HCT116 (cell line): ENCODE measurements at regions not wholly inside any gene's neighbourhood (a gene's known extent, or its start where the extent isn't known, plus 50 kb on each side); places are given as distances from the start of the nearest gene placed in this dataset.

Source experiments
- ATAC-seq: fragments of 200-7000 bp; cut with Tn5 transposase; 2 replicates; pipeline ENCODE4 v1.9.1; 2020; ENCODE audit warnings: mild to moderate bottlenecking, moderate library complexity
- BruUV-seq: library from RNA; stranded (reverse); fragments of 400-500 nt; replicated peaks from 2 replicates; lab custom pipeline; 2021; lab: Mats Ljungman, UMichigan
- CTCF ChIA-PET: fragments of 300-600 bp; sonication (Branson Sonifier 250); formaldehyde crosslinking; loops from one replicate; lab custom pipeline; 2021; ENCODE audit warnings: antibody characterized with exemption; lab: Charles Lee
- POLR2A ChIA-PET: fragments of 300-600, 350-600 bp; sonication (Branson Sonifier 250); formaldehyde crosslinking; loops from one replicate; lab custom pipeline; 2021; ENCODE audit warnings: antibody characterized with exemption; lab: Charles Lee
- RAD21 ChIA-PET, 2 experiments: fragments of 300-600 bp; sonication (Branson Sonifier 250); formaldehyde crosslinking; loops; one replicate each; lab custom pipeline; 2023; ENCODE audit warnings: low total read pairs in 2 of 2; ENCODE audit not compliant: uncharacterized antibody in 2 of 2, unreplicated experiment in 2 of 2, low non-redundant PET in 1 of 2; lab: Charles Lee
- DNase-seq: peaks from one replicate; pipeline ENCODE4 v3.0.0-alpha.2; 2010; ENCODE audit warnings: low read depth, low spot score
- H2AFZ ChIP-seq: fragments of 200-600 bp; shearing (Covaris generic), sonication (generic); 2 replicates; pipeline ENCODE4 v1.6.1; 2017; ENCODE audit warnings: low read depth, mixed run types, mixed read lengths, antibody characterized with exemption, low read length; ENCODE audit not compliant: poor library complexity, severe bottlenecking
- H3K27ac ChIP-seq: 2 replicates; pipeline ENCODE4 v1.5.1; 2012; ENCODE audit warnings: low read depth, low read length
- H3K27me3 ChIP-seq: fragments of 200-600 bp; sonication (generic); 2 replicates; pipeline ENCODE4 v1.6.1; 2016; ENCODE audit warnings: mixed run types, low read length, mixed read lengths; ENCODE audit not compliant: insufficient read depth
- H3K36me3 ChIP-seq, 2 experiments: fragments of 200-500 bp in 1 of 2; fragments of 200-600 bp in 1 of 2; sonication (Bioruptor generic) in 1 of 2; sonication (generic) in 1 of 2; 2 replicates each; pipeline versions ENCODE4 v1.5.1 to v1.6.1; 2014 to 2016; ENCODE audit warnings: low read length in 2 of 2, inconsistent platforms in 1 of 2, mixed read lengths in 1 of 2, mixed run types in 1 of 2; ENCODE audit not compliant: insufficient read depth in 2 of 2, control insufficient read depth in 1 of 2
- H3K4me1 ChIP-seq, 2 experiments: fragments of 200-600 bp in 1 of 2; sonication (generic) in 1 of 2; 2 replicates each; pipeline versions ENCODE4 v1.5.1 to v1.6.1; 2012 to 2017; ENCODE audit warnings: low read length in 2 of 2, inconsistent platforms in 1 of 2, mild to moderate bottlenecking in 1 of 2, mixed read lengths in 1 of 2, mixed run types in 1 of 2, moderate library complexity in 1 of 2; ENCODE audit not compliant: insufficient read depth in 2 of 2, control insufficient read depth in 1 of 2
- H3K4me2 ChIP-seq: fragments of 200-600 bp; sonication (generic); 2 replicates; pipeline ENCODE4 v1.6.1; 2017; ENCODE audit warnings: mixed run types, low read length, mixed read lengths
- H3K4me3 ChIP-seq, 2 experiments: fragments of 200-600 bp in 1 of 2; sonication (generic) in 1 of 2; replicated peaks in 1 of 2; 2 replicates each; pipeline ENCODE4 v1.5.1; 2011 to 2016; ENCODE audit warnings: low read length in 2 of 2, control low read depth in 1 of 2, low read depth in 1 of 2, mild to moderate bottlenecking in 1 of 2, mixed read lengths in 1 of 2, mixed run types in 1 of 2
- H3K79me2 ChIP-seq: fragments of 200-600 bp; sonication (generic); 2 replicates; pipeline ENCODE4 v1.6.1; 2017; ENCODE audit warnings: mild to moderate bottlenecking, mixed run types, low read length, moderate library complexity, mixed read lengths; ENCODE audit not compliant: insufficient read depth
- H3K9ac ChIP-seq: fragments of 200-600 bp; sonication (generic); 2 replicates; pipeline ENCODE4 v1.6.1; 2016; ENCODE audit warnings: low read length, mixed read lengths
- H3K9me2 ChIP-seq: fragments of 200-600 bp; sonication (generic), shearing (Covaris generic); 2 replicates; pipeline ENCODE4 v1.6.1; 2017; ENCODE audit warnings: mixed run types, mild to moderate bottlenecking, moderate library complexity; ENCODE audit not compliant: insufficient read depth
- H3K9me3 ChIP-seq, 2 experiments: fragments of 200-500 bp in 1 of 2; fragments of 200-600 bp in 1 of 2; sonication (Bioruptor generic) in 1 of 2; sonication (generic) in 1 of 2; 2 replicates each; pipeline ENCODE4 v1.6.1; 2014 to 2017; ENCODE audit warnings: low read length in 2 of 2, mixed read lengths in 2 of 2, inconsistent platforms in 1 of 2, low read depth in 1 of 2, mild to moderate bottlenecking in 1 of 2, mixed run types in 1 of 2, moderate library complexity in 1 of 2; ENCODE audit not compliant: control insufficient read depth in 1 of 2, insufficient read depth in 1 of 2
- H4K20me1 ChIP-seq: fragments of 200-600 bp; sonication (generic), shearing (Covaris generic); 2 replicates; pipeline ENCODE4 v1.6.1; 2017; ENCODE audit warnings: mixed run types, mild to moderate bottlenecking, moderate library complexity; ENCODE audit not compliant: insufficient read depth
- CBX3 ChIP-seq: IDR thresholded peaks from 2 replicates; pipeline ENCODE4 v1.6.1; 2012; ENCODE audit warnings: low read depth
- CEBPB ChIP-seq: IDR thresholded peaks from 2 replicates; pipeline ENCODE4 v1.6.1; 2012; ENCODE audit warnings: low read depth
- EZH2 ChIP-seq: fragments of 200-600 bp; sonication (generic); IDR thresholded peaks from 2 replicates; pipeline ENCODE4 v1.6.1; 2017; ENCODE audit warnings: antibody characterized with exemption, mixed run types
- FOSL1 ChIP-seq: IDR thresholded peaks from 2 replicates; pipeline ENCODE4 v1.6.1; 2012; ENCODE audit warnings: low read depth
- JUND ChIP-seq: IDR thresholded peaks from 2 replicates; pipeline ENCODE4 v1.6.1; 2012
- MAX ChIP-seq: IDR thresholded peaks from 2 replicates; pipeline ENCODE4 v1.6.1; 2012
- POLR2AphosphoS5 ChIP-seq: IDR thresholded peaks from 2 replicates; pipeline ENCODE4 v1.6.1; 2011; ENCODE audit warnings: mild to moderate bottlenecking, low read depth, low read length, moderate library complexity
- RAD21 ChIP-seq: IDR thresholded peaks from 2 replicates; pipeline ENCODE4 v1.6.1; 2012; ENCODE audit warnings: low read depth, mild to moderate bottlenecking
- SIN3A ChIP-seq: IDR thresholded peaks from 2 replicates; pipeline ENCODE4 v1.6.1; 2012; ENCODE audit warnings: low read depth
- TCF7L2 ChIP-seq: IDR thresholded peaks from 2 replicates; pipeline ENCODE4 v1.7.0; 2011; ENCODE audit warnings: borderline replicate concordance, inconsistent platforms; ENCODE audit not compliant: insufficient read depth, insufficient read length; ENCODE audit errors: extremely low read depth
- YY1 ChIP-seq: IDR thresholded peaks from 2 replicates; pipeline ENCODE4 v1.6.1; 2011; ENCODE audit warnings: low read length, low read depth, moderate library complexity, mild to moderate bottlenecking; ENCODE audit not compliant: insufficient replicate concordance; ENCODE audit errors: extremely low read depth
- ZBTB33 ChIP-seq: IDR thresholded peaks from 2 replicates; pipeline ENCODE4 v1.6.1; 2011; ENCODE audit warnings: mild to moderate bottlenecking, low read length, moderate library complexity; ENCODE audit not compliant: insufficient replicate concordance; ENCODE audit errors: extremely low read depth
- ZFX ChIP-seq: fragments of 450-650 bp; IDR thresholded peaks from 2 replicates; pipeline ENCODE4 v1.6.1; 2017
- intact Hi-C: fragments of 100-400 bp; cut with micrococcal nuclease; formaldehyde crosslinking; loops from 2 replicates; pipeline ENCODE4 v1.10.0; 2022
- TF ChIP-seq, protein P1 (sequence below): IDR thresholded peaks from 2 replicates; pipeline ENCODE4 v1.6.1; 2012

DNA sequence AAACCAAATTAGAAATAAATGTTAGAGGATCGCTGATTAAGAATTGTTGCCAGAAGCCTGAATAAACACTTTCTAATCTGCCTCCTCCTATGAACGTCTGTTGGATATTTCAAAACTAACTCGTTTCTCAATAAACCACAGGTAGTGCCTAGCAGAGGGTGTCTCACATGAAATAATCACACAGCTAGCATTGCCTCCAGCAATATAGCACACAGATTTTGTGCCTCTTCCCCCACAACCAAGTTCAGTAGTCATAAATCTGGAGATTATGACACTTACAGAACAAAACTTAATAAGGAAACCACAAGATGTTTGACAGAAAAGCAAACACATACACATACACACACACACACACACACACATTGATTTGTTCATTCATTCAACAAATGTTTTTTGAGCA is 173.2 kb upstream of the CDH10 start:
- H2AFZ ChIP-seq = no peak overlapping the region
- no peak for TF ChIP-seq SIN3A
- TF ChIP-seq, protein P1, sequence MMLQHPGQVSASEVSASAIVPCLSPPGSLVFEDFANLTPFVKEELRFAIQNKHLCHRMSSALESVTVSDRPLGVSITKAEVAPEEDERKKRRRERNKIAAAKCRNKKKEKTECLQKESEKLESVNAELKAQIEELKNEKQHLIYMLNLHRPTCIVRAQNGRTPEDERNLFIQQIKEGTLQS = no peak
- H3K4me3 ChIP-seq = no peak overlapping the region
- no peak overlapping the region for H3K27ac ChIP-seq
- no peak overlapping the region for H3K4me2 ChIP-seq
- no peaks in the 10 kb centered on the region for H3K79me2 ChIP-seq
- H3K9me2 ChIP-seq = no peaks in the 10 kb centered on the region
- CTCF ChIA-PET = no interaction called here
- POLR2A ChIA-PET = no interaction called here
- H4K20me1 ChIP-seq = no peaks in the 10 kb centered on the region
- peaks cover 12 to 24% of the 10 kb centered on the region in 2 experiments; a peak in 2 of 4 replicates for H3K9me3 ChIP-seq
- no peaks in the 10 kb centered on the region for H3K36me3 ChIP-seq
- no peaks in the 10 kb centered on the region for H3K27me3 ChIP-seq
- RAD21 ChIA-PET = no interaction called here
- H3K4me1 ChIP-seq = no peaks in the 10 kb centered on the region
- no TSS peak for BruUV-seq
- H3K9ac ChIP-seq = no peak overlapping the region
- DNase-seq (no peak), ATAC-seq (no peak)
- intact Hi-C loops = no loop called here

DNA sequence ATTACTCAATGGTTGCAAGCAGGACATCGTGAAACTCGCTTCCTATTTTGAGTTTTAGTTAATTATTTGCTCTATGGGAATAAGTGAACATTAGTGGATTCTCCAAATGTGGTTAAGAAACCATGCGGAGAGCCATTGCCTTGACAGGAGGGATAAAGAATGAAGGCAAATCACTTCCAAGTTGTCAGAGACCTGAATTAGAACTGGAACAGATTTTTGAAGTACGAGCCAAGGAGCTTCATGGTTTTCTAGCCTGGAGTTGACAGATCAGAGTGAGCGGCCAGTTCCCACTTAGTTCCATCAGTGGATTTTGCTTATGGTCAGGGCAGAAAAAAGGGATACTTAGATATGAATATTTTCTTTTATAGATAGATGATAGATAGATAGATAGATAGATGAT is 171.4 kb upstream of the CDH10 start:
- Histone ChIP-seq H3K4me3 (no peak overlapping the region), H4K20me1 (no peaks in the 10 kb centered on the region), H3K27ac (no peak overlapping the region), H2AFZ (no peak overlapping the region), H3K4me1 (no peaks in the 10 kb centered on the region), H3K4me2 (no peak overlapping the region), H3K79me2 (no peaks in the 10 kb centered on the region), H3K27me3 (no peaks in the 10 kb centered on the region), H3K36me3 (no peaks in the 10 kb centered on the region), H3K9me2 (no peaks in the 10 kb centered on the region), H3K9ac (no peak overlapping the region), H3K9me3 (peaks cover 12 to 24% of the 10 kb centered on the region in 2 experiments; a peak in 2 of 4 replicates)
- RAD21 ChIA-PET = no interaction called here
- POLR2A ChIA-PET = no interaction called here
- intact Hi-C loops = no loop called here
- TF ChIP-seq MAX (no peak), SIN3A (no peak), POLR2AphosphoS5 (no peak), TCF7L2 (no peak), CEBPB (no peak), FOSL1 (no peak), ZBTB33 (no peak), EZH2 (no peak), YY1 (no peak), JUND (no peak), CBX3 (no peak), RAD21 (no peak), ZFX (no peak)
- no peak for ATAC-seq
- CTCF ChIA-PET = no interaction called here
- no TSS peak for BruUV-seq
- DNase-seq = no peak
